HG03439 (cell line): ENCODE measurements at regions not wholly inside any gene's neighbourhood (a gene's known extent, or its start where the extent isn't known, plus 50 kb on each side); places are given as distances from the start of the nearest gene placed in this dataset.
"Not testable (repeated sequence)": the region's sequence is repeated elsewhere in the genome, so short reads cannot be mapped to it uniquely, and the experiment has no call there.

Source experiments
- ATAC-seq: cut with Tn5 transposase; IDR thresholded peaks from one replicate; pipeline ENCODE4 v1.9.1; 2021; ENCODE audit warnings: mild to moderate bottlenecking, moderate library complexity; ENCODE audit not compliant: unreplicated experiment

GRCh38 chr9:74071502-74071901 lies 425.6 kb upstream of the RORB start:
- no peak for ATAC-seq

GRCh38 chr9:74073897-74074296 lies 423.2 kb upstream of the RORB start:
- no peak for ATAC-seq

GRCh38 chr9:74078647-74079046 lies 418.5 kb upstream of the RORB start:
- no peak for ATAC-seq

- not testable (repeated sequence) for ATAC-seq
These were observed 416.5 kb upstream of the RORB start for GRCh38 chr9:74080652-74081051.

GRCh38 chr9:74083681-74084433 lies 413.3 kb upstream of the RORB start:
- ATAC-seq = no peak

GRCh38 chr9:74085384-74086037 lies 411.6 kb upstream of the RORB start:
- ATAC-seq = not testable (repeated sequence)

- ATAC-seq = not testable (repeated sequence)
These were observed 406.2 kb upstream of the RORB start for GRCh38 chr9:74090921-74091320.

- no peak for ATAC-seq
These were observed 404.7 kb upstream of the RORB start for GRCh38 chr9:74092491-74092834.

GRCh38 chr9:74094037-74094436 lies 403.1 kb upstream of the RORB start:
- not testable (repeated sequence) for ATAC-seq

- ATAC-seq = no peak
These were observed 402.4 kb upstream of the RORB start for GRCh38 chr9:74094766-74095165.

- ATAC-seq = no peak
These were observed 401.2 kb upstream of the RORB start for GRCh38 chr9:74095925-74096324.

GRCh38 chr9:74096420-74096819 lies 400.7 kb upstream of the RORB start:
- ATAC-seq = no peak

GRCh38 chr9:74100042-74100441 lies 397.1 kb upstream of the RORB start:
- ATAC-seq = no peak

GRCh38 chr9:74102148-74102547 lies 395.0 kb upstream of the RORB start:
- ATAC-seq = not testable (repeated sequence)

GRCh38 chr9:74102702-74103101 lies 394.4 kb upstream of the RORB start:
- ATAC-seq = no peak

GRCh38 chr9:74107692-74108091 lies 389.4 kb upstream of the RORB start:
- no peak for ATAC-seq

GRCh38 chr9:74115976-74116375 lies 381.2 kb upstream of the RORB start:
- no peak for ATAC-seq

- ATAC-seq = no peak
These were observed 380.0 kb upstream of the RORB start for GRCh38 chr9:74117151-74117550.

GRCh38 chr9:74117731-74118130 lies 379.4 kb upstream of the RORB start:
- no peak for ATAC-seq

- ATAC-seq = no peak
These were observed 377.1 kb upstream of the RORB start for GRCh38 chr9:74120061-74120460.

GRCh38 chr9:74120470-74120869 lies 376.7 kb upstream of the RORB start:
- no peak for ATAC-seq

- ATAC-seq = no peak
These were observed 374.9 kb upstream of the RORB start for GRCh38 chr9:74122216-74122615.

GRCh38 chr9:74122661-74123060 lies 374.5 kb upstream of the RORB start:
- no peak for ATAC-seq
